Peyer's patch (tissue), 4 donors: ENCODE measurements at regions not wholly inside any gene's neighbourhood (a gene's known extent, or its start where the extent isn't known, plus 50 kb on each side); places are given as distances from the start of the nearest gene placed in this dataset.

Experiments used
- POLR2A ChIP-seq, 2 donors: fragments of 450-650 bp; IDR thresholded peaks; one replicate each; pipeline ENCODE4 v1.5.1; 2017; ENCODE audit warnings: antibody characterized with exemption in 2 of 2, mild to moderate bottlenecking in 2 of 2, moderate library complexity in 2 of 2
- TF ChIP-seq, protein P1 (sequence below), 6 experiments: fragments of 450-650 bp in 4 of 6; fragments of 200-600 bp in 2 of 6; sonication (generic) in 1 of 6; IDR thresholded peaks; one replicate each; pipeline ENCODE4 v1.5.1; 2017 to 2019; ENCODE audit warnings: antibody characterized with exemption in 6 of 6, mild to moderate bottlenecking in 3 of 6, moderate library complexity in 1 of 6

GRCh38 chr21:38663282-38663681, 142.4 kb upstream of the ETS2 start:
- no peak for TF ChIP-seq POLR2A (IDR thresholded peaks at IDR 0.05)
- TF ChIP-seq, protein P1, sequence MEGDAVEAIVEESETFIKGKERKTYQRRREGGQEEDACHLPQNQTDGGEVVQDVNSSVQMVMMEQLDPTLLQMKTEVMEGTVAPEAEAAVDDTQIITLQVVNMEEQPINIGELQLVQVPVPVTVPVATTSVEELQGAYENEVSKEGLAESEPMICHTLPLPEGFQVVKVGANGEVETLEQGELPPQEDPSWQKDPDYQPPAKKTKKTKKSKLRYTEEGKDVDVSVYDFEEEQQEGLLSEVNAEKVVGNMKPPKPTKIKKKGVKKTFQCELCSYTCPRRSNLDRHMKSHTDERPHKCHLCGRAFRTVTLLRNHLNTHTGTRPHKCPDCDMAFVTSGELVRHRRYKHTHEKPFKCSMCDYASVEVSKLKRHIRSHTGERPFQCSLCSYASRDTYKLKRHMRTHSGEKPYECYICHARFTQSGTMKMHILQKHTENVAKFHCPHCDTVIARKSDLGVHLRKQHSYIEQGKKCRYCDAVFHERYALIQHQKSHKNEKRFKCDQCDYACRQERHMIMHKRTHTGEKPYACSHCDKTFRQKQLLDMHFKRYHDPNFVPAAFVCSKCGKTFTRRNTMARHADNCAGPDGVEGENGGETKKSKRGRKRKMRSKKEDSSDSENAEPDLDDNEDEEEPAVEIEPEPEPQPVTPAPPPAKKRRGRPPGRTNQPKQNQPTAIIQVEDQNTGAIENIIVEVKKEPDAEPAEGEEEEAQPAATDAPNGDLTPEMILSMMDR (IDR thresholded peaks at IDR 0.05) = no peak
